Left ventricle myocardium inferior (tissue), 1 donor: ENCODE measurements at regions not wholly inside any gene's neighbourhood (a gene's known extent, or its start where the extent isn't known, plus 50 kb on each side); places are given as distances from the start of the nearest gene placed in this dataset.
"Not testable (repeated sequence)": the region's sequence is repeated elsewhere in the genome, so short reads cannot be mapped to it uniquely, and the experiment has no call there.

Experiments used
- DNase-seq: peaks from one replicate; pipeline ENCODE4 v3.0.0-alpha.2; 2020
- H3K27ac ChIP-seq: fragments of 200-600 bp; replicated peaks from 2 replicates; pipeline ENCODE4 v1.8.0; 2021
- H3K27me3 ChIP-seq: fragments of 200-600 bp; 2 replicates; pipeline ENCODE4 v1.8.0; 2021; ENCODE audit warnings: low read depth
- H3K36me3 ChIP-seq: fragments of 200-600 bp; 2 replicates; pipeline ENCODE4 v1.8.0; 2021
- H3K4me1 ChIP-seq: fragments of 200-600 bp; 2 replicates; pipeline ENCODE4 v1.8.0; 2021
- H3K4me3 ChIP-seq: fragments of 200-600 bp; 2 replicates; pipeline ENCODE4 v1.8.0; 2021; ENCODE audit warnings: mild to moderate bottlenecking, moderate library complexity
- H3K9me3 ChIP-seq: fragments of 200-600 bp; replicated peaks from 2 replicates; pipeline ENCODE4 v1.8.0; 2021
- intact Hi-C: fragments of 100-400 bp; cut with micrococcal nuclease; formaldehyde crosslinking; loops from one replicate; pipeline ENCODE4 v1.11.0; 2022
- TF ChIP-seq, protein P1 (sequence below): fragments of 200-600 bp; IDR thresholded peaks from 2 replicates; pipeline ENCODE4 v1.8.0; 2021; ENCODE audit warnings: antibody characterized with exemption, mild to moderate bottlenecking, borderline replicate concordance
- donor health status: DM: no; HTN: yes; CAD: no; lungs with severe emphysema.

DNA sequence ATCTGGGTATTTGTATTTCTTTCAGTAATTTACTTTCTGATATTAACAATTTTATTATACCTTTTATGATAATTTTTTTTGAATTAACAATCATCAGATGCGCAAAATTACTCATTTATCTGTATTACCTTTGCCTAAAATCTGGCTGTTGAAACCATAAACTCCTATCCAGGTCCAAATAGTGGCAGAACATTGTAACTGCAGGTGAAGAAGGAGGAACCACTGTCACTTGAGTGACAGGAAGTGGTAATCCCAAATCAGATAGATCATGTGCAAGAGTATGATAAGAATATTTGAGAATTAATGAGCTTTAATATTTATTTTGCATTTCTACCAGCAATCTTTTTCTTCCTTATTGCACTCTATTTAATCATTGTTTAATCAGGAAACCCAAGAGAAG, 139.3 kb upstream of the TLE4 start:
- H3K36me3 ChIP-seq: no peaks in the 10 kb centered on the region
- no peak overlapping the region for H3K4me3 ChIP-seq
- no peak for DNase-seq
- no peaks in the 10 kb centered on the region for H3K4me1 ChIP-seq
- intact Hi-C loops: no loop called here
- TF ChIP-seq, protein P1, sequence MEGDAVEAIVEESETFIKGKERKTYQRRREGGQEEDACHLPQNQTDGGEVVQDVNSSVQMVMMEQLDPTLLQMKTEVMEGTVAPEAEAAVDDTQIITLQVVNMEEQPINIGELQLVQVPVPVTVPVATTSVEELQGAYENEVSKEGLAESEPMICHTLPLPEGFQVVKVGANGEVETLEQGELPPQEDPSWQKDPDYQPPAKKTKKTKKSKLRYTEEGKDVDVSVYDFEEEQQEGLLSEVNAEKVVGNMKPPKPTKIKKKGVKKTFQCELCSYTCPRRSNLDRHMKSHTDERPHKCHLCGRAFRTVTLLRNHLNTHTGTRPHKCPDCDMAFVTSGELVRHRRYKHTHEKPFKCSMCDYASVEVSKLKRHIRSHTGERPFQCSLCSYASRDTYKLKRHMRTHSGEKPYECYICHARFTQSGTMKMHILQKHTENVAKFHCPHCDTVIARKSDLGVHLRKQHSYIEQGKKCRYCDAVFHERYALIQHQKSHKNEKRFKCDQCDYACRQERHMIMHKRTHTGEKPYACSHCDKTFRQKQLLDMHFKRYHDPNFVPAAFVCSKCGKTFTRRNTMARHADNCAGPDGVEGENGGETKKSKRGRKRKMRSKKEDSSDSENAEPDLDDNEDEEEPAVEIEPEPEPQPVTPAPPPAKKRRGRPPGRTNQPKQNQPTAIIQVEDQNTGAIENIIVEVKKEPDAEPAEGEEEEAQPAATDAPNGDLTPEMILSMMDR: no peak
- H3K9me3 ChIP-seq: peaks cover under 1% of the 10 kb centered on the region
- H3K27me3 ChIP-seq: peaks cover 11% of the 10 kb centered on the region
- H3K27ac ChIP-seq: no peak overlapping the region

DNA sequence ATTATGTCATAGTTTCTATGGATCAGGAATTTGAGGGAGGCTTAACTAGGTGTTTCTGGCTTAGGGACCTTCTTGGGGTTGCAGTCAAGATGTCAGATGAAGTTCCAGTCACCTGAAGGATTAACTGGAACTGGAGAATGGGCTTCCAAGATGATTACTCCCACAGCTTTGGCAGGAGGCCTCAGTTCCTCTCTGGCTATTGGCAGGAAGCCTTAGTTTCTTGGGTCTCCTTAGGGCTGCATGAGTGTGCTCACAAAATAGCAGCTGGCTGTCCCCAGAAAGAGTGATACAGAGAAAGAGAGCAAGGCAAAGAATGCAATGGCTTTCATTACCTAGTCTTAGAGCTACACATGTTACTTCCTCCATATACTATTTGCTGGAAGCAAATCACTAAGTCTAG, 138.1 kb upstream of the TLE4 start:
- DNase-seq: no peak
- Histone ChIP-seq H3K36me3 (no peaks in the 10 kb centered on the region), H3K27me3 (peaks cover 23% of the 10 kb centered on the region), H3K9me3 (no peaks in the 10 kb centered on the region), H3K27ac (no peak overlapping the region), H3K4me1 (no peaks in the 10 kb centered on the region), H3K4me3 (no peak overlapping the region)
- intact Hi-C loops: no loop called here
- TF ChIP-seq, protein P1: no peak

GRCh38 chr9:79439221-79439620, 132.5 kb upstream of the TLE4 start:
- H3K9me3 ChIP-seq, H3K4me3 ChIP-seq, H3K27ac ChIP-seq, H3K4me1 ChIP-seq, DNase-seq, H3K36me3 ChIP-seq, intact Hi-C loops: not testable (repeated sequence)
- H3K27me3 ChIP-seq: peaks cover 32% of the 10 kb centered on the region

GRCh38 chr9:79446523-79447307, 125.0 kb upstream of the TLE4 start:
- intact Hi-C loops: no loop called here
- no peaks in the 10 kb centered on the region for H3K36me3 ChIP-seq
- no peaks in the 10 kb centered on the region for H3K4me1 ChIP-seq
- no peak overlapping the region for H3K27ac ChIP-seq
- peaks cover 7% of the 10 kb centered on the region for H3K9me3 ChIP-seq
- no peak for DNase-seq
- H3K27me3 ChIP-seq: no peaks in the 10 kb centered on the region
- H3K4me3 ChIP-seq: no peak overlapping the region
- TF ChIP-seq, protein P1: no peak

- no peak overlapping the region for H3K27ac ChIP-seq
- intact Hi-C loops: no loop called here
- no peaks in the 10 kb centered on the region for H3K36me3 ChIP-seq
- no peaks in the 10 kb centered on the region for H3K27me3 ChIP-seq
- H3K4me1 ChIP-seq: no peaks in the 10 kb centered on the region
- no peak overlapping the region for H3K4me3 ChIP-seq
- TF ChIP-seq, protein P1: no peak
- H3K9me3 ChIP-seq: peaks cover 12% of the 10 kb centered on the region
- DNase-seq: no peak
Measured at GRCh38 chr9:79447308-79447605, 124.5 kb upstream of the TLE4 start.

GRCh38 chr9:79447762-79448161, 124.0 kb upstream of the TLE4 start:
- Histone ChIP-seq H3K4me3 (no peak overlapping the region), H3K27me3 (no peaks in the 10 kb centered on the region), H3K36me3 (no peaks in the 10 kb centered on the region), H3K9me3 (peaks cover 17% of the 10 kb centered on the region), H3K4me1 (no peaks in the 10 kb centered on the region), H3K27ac (no peak overlapping the region)
- TF ChIP-seq, protein P1: no peak
- no peak for DNase-seq
- intact Hi-C loops: no loop called here
